ENCODE measurements at regions not wholly inside any gene's neighbourhood (a gene's known extent, or its start where the extent isn't known, plus 50 kb on each side); places are given as distances from the start of the nearest gene placed in this dataset.

- TF ChIP-seq ZBTB10 (tag by site-specific recombination; IDR thresholded peaks at IDR 0.05) (no peak), ZNF621 (tag by site-specific recombination; IDR thresholded peaks at IDR 0.05) (no peak), ZEB2 (tag by site-specific recombination; IDR thresholded peaks at IDR 0.05) (no peak)
These were observed 80.4 kb upstream of the RMP24 start for GRCh38 chr18:35892118-35892517.
